Fibroblast of upper back skin (primary cell): ENCODE measurements at regions not wholly inside any gene's neighbourhood (a gene's known extent, or its start where the extent isn't known, plus 50 kb on each side); places are given as distances from the start of the nearest gene placed in this dataset.

Experiments
- DNase-seq: peaks from one replicate; pipeline ENCODE4 v3.0.0-alpha.2; 2013

GRCh38 chr9:134276453-134277245 lies 49.6 kb upstream of the RXRA start:
- no peak for DNase-seq
